ENCODE measurements at regions not wholly inside any gene's neighbourhood (a gene's known extent, or its start where the extent isn't known, plus 50 kb on each side); places are given as distances from the start of the nearest gene placed in this dataset.

DNA sequence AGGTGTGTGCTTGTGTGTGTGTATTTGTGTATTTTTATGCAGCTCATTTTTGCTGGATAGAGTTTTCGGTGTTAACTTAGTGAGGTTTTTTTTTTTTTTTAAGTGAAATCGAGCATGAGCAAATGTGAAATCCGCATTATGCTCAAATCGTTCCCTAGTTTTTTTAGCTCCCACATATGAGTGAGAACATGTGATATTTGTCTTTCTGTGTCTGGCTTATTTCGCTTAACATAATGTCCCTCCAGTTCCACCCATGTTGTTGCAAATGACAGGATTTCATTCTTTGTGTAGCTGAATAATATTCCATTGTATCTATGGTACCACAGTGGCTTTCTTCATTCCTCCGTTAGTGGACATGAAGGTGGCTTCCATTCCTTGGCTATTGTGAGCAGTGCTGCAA, 1103.3 kb upstream of the EEF2KMT start:
- DNase-seq (ENCODE audit: low read depth, low spot score) = no peak
- H3K27ac ChIP-seq = no peak overlapping the region

DNA sequence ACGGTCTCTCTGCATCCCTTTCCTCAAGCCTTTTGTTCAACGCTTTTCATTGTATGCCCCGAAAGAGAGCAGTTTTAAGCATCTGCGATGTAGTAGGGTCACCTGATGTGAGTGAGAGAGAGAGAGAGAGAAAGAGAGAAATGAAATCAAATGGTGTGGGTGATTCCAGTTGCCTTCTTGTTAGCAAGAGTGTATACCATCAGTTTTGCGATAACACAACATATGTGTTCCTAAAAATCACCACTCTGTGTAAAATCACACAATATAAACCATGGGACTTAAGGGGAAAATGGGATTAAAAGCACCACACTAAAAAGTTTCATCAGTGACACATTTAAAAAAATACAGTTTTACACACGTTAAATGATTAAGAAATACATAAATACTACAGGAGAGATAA, 1102.7 kb upstream of the EEF2KMT start:
- DNase-seq (ENCODE audit: low read depth, low spot score) = no peak
- no peak overlapping the region for H3K27ac ChIP-seq

DNA sequence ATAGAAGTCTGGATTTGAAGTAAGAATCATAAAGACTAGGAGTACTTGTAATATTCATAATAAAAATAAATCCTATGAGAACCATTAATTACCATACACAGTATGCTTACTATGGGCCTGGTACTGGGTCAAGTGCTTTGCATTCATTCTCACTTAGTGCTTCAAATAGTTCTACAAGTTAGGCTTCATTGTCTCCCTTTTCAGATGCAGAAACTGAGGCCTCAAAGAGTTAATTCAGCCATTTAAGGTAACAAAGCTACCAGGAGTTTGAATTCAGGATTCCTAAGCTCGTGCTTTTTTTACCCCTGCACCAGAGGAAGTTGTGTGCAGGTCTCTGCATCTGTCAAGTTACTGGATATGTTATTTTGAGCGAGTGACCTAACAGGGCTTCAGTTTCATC, 1098.4 kb upstream of the EEF2KMT start:
- no peak for DNase-seq (ENCODE audit: low read depth, low spot score)
- H3K27ac ChIP-seq = no peak overlapping the region

DNA sequence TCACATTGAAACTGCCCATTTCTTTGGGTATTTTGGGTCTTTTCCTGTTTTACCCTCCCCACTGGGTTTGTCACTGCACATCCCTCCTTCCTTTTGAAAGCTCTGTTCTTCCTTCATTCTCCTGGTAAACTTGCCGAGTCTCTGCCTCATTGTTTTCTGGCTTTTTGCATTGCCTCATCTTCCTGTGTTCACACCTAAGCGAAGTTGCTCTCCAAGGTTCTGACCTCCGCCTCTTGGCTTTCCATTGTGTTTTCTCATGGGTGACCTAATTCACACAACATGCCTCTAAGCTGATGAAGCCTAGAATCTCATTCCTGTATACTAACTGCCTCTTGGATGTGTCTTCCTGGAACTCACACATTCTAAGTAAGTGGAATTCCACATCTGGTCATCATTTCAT, 1096.1 kb upstream of the EEF2KMT start:
- DNase-seq (ENCODE audit: low read depth, low spot score) = no peak
- no peak overlapping the region for H3K27ac ChIP-seq

DNA sequence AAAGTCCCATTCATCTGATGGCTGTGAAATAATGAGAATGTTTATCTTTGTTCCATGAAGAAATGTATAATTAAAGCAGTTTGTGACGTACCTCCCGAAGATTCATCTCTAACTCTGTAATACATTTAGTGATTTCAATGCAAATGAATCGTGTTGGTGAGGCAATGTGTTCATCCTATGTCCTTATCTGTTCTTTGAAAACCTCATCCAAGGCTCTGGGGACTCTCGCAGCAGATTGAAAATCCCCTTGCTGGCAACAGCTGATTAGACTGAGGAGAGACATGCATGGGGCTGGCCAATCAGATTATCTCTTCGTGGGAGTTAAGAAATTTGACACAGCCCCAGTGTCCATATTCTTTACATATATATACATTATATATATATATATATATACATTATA, 1095.4 kb upstream of the EEF2KMT start:
- DNase-seq (ENCODE audit: low read depth, low spot score) = no peak

DNA sequence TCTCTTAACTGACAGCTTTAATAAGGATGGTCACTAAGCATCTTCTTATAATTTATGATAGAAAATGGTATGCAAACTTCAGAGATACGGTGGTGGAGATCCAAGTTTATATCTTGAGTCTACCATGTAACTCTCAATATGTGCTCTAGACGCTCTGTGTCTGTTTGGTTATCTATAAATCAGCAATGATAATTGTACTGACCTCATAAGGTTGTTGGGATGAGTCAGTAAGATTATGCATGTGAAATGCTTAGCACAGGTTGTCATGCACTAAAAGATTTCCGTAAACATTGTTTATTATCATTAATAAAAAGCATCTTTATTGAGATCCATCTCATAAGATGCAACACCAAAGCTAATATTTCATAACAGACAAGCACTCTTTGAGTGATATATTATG, 1094.9 kb upstream of the EEF2KMT start:
- no peak overlapping the region for H3K27ac ChIP-seq
- no peak for DNase-seq (ENCODE audit: low read depth, low spot score)

More for the DNA sequence above, 1095.4 kb upstream of the EEF2KMT start:
- H3K27ac ChIP-seq = no peak overlapping the region

DNA sequence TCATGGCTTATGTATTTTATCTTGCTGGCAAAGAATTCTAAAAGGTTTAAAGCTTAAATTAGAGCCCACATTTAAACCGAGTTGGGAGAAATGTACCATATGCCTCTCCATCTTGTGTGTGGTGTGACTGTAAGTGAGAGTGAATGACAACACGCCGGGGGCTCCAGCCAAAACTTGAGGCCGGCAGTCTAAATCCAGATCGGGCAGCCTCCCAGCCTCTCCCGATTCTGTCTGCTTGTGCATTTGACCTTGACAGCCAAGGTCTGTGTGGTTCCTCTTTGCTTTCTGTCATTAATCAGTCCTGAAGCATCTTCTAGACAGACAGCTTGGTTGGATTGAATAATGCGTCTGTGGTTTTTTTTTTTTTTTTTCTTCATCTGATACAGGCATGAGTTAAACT, 1093.2 kb upstream of the EEF2KMT start:
- no peak overlapping the region for H3K27ac ChIP-seq
- DNase-seq (ENCODE audit: low read depth, low spot score) = no peak

DNA sequence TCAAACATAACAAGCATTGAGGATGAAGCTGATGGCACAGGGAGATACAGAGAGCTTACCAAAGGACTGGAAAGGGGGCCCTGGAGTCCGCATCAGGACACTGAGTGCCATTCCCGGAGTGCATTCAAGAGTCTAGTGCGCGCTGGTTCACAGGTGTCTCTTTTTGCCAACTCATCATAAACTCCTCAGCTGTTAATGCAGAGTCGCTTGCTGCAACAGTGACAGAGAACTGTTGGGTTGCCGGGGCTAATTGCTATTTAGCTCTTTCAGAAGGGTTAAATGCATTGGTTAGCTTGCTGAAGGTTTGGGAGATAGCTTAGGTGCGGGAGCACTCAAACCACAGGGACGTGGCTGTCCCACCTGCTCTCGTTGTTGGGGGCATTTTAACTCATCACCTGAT, 1091.6 kb upstream of the EEF2KMT start:
- no peak overlapping the region for H3K27ac ChIP-seq
- no peak for DNase-seq (ENCODE audit: low read depth, low spot score)

DNA sequence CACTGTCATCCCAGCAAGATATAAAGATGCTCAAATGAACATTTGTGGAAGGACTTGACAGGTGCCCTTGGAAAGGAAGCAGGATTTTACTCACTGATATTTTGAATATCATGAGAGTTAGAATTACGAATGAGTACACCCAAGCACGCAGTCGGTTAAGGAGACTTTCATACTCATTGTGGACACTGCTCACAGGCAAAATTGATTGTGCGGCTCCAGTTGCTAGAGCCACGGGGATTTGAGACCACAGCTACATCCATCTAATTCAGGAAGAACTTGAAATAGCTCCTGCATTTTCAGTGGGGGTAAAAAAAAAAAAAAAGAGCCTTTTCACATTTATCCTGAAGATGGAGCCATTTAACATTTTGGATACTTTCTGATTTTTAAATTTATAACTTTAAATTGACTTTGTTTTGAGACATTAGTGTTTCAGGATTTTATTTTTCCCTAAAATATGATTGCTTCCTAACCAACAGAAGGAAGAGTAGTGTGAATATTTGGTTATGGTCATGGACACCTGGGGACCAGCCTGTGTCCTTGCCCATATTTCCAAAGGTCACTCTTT, 1080.1 kb upstream of the EEF2KMT start:
- no peak overlapping the region for H3K27ac ChIP-seq
- DNase-seq (ENCODE audit: low read depth, low spot score) = no peak

DNA sequence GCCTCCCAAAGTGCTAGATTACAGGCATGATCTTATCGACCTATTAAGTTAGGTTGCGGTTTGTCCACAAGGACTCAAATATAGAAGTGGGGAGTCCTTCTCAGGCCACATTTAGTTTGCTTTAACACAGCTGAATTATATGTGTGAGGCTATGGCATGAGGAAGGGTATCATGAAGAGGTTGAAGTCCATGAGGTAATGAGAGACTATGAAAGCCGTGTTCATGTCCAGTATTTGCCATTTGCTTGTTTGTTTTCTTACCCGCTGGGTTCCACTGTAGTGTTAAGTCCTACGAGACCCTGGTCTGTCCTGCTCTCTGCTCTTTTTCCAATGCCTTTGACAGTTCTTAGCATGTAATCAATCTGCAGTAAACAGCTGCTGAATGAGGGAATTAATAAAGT, 1072.4 kb upstream of the EEF2KMT start:
- no peak for DNase-seq (ENCODE audit: low read depth, low spot score)
- no peak overlapping the region for H3K27ac ChIP-seq

DNA sequence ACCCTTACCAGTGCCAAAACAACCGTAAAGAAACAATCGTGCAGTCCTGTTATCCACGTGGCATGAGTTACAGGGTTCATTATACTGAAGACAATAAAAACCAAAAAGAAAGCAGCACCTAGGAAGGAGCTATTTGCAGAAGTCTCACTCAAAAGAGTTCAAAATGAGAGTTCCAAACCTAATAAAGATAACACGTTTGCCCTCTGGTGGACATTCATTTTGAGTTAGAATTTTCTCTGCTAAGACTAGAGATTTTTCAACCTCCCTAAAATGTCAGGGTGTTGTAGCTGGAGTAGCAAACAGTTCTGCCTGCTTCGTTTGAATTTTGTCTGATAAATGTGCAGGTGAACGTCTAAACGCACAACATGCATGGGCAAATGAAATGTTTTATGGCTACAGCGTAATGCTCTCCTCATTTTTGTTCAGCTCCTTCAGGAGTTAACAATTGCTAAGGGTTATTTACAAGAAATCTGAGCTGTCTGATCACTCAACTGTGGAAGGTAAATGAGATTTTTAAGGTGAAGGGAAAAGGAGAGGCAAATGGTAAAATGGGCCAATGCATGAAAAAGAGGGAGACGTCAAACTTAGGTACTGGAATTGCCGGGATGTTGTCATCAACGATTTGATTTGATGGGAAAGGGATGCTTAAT, 1067.9 kb upstream of the EEF2KMT start:
- DNase-seq (ENCODE audit: low read depth, low spot score) = no peak
- H3K27ac ChIP-seq = no peak overlapping the region

DNA sequence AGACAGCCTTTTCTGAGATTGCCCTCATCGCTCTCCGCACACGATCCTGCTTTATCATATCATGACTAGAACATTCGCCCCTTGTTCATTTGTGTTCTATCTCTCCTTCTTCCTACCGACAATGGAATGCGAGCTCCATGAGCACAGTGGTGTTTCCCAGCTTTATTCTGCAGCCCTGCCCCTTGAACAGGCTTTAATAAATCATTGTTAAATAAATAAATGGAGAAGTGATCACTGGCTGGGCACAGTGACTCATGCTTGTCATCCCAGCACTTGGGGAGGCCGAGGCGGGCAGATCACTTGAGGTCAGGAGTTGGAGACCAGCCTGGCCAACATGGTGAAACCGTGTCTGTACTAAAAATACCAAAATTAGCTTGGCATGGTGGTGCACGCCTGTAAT, 1063.3 kb upstream of the EEF2KMT start:
- no peak overlapping the region for H3K27ac ChIP-seq
- DNase-seq (ENCODE audit: low read depth, low spot score) = no peak

DNA sequence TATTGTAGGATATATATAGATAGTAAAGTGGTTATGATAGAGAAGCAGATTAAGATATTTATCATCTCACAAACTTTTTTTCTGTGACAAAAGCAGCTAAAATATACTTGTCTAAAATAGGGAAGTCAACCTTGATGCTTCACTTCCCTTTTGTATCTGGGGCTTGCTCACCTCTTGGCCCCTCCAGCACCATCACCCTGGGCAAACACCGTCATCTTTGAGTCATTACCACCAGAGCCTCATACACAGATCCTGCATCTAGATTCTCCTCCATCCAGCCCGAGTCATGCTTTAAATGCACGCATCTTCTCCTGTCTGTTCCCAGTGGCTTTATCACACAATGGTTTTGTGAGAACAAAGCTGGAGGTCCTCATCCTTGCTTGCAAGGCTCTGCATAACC, 1062.7 kb upstream of the EEF2KMT start:
- DNase-seq (ENCODE audit: low read depth, low spot score) = no peak
- no peak overlapping the region for H3K27ac ChIP-seq

DNA sequence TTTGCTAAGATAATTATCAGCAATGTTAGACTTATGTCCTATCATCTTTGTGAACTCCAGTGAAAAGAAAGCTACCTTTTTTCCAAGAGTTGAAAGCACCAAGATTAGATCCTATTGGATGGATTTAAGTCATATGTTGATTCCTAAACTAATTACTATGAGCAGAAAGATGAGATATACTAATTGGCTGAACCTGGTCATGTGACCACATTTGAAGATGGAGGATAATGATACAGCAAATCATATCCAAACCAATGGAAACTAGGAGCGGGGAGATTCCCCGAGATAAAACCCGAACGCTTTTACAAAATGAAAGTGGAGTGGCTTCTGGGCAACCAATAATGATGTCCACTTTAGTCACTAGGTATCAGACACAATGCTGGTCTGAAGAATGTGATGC, 1060.2 kb upstream of the EEF2KMT start:
- H3K27ac ChIP-seq = no peak overlapping the region
- DNase-seq (ENCODE audit: low read depth, low spot score) = no peak

DNA sequence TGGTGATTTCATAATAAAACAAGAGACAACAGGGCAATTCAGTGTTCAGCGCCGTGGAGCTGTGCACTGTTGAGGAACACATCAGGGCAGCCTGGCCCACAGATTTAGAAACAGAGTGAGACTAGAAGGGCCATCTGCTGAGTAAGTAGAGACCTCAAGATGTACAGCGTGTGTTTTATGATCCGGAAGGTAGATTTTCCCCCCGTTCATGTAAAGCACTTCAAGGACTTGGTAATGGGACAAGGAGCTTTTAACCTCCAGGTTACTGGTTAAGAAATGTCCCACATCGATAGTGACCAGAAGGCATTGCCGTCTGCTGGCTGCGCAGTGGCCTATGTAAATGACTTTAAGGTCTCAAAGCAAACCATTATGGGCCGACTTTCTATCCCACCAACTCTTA, 1057.7 kb upstream of the EEF2KMT start:
- H3K27ac ChIP-seq = no peak overlapping the region
- DNase-seq (ENCODE audit: low read depth, low spot score) = no peak

DNA sequence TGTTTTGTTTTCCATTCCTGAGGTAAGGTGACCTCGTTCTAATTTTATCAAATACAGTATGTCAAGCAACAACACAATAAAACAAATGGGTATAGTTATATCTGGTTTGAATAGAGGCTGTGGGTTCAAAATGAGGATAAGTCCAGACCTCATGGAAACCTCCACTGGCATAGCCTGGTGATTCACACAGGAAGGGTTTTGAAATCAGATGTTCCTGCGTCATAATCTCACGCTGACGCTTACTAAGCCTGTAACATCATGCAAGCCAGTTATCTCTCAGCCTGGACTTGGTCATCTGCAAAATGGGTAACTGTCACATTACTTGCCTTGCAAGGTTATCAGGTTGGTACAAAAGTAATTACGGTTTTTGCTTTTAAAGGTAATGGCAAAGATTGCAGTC, 1056.3 kb upstream of the EEF2KMT start:
- no peak for DNase-seq (ENCODE audit: low read depth, low spot score)
- H3K27ac ChIP-seq = no peak overlapping the region

DNA sequence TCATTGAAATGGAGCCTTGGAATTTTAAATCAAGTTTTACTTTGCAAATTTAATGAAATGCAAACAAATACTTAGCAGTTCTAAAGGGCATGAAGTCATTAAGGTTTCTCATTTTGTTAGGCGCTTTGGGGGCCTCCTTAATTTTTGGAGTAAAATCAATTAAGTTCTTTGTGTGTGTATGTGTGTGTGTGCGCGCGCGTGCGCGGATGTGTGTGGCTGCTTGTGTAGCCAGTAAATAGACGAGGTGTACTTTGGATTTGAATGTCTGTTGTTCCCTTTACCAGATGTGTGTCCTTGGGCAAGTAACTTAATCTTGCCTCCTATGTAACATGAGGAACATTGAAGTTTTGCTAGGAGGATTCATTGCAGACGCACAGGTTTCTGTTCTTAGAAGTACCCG, 1051.4 kb upstream of the EEF2KMT start:
- no peak overlapping the region for H3K27ac ChIP-seq
- DNase-seq (ENCODE audit: low read depth, low spot score) = no peak

DNA sequence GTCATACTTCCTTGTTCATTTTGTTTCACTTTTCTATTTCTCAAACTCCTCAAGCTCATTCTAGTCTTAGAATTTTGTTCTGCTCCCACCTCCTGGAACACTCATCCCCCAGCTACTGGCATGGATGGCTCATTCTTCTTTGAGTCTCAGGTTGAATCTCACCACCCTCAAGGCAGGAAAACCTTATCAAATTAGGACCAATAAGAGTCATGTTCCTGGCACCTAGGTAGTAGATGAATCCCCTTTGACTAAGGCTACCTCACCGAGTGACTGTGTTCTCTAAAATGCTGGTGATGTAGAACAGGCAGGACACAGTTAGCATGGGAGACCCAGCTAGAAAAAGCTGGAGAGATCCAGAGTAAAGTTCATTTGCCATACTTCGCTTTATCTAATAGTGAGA, 1050.8 kb upstream of the EEF2KMT start:
- no peak for DNase-seq (ENCODE audit: low read depth, low spot score)
- no peak overlapping the region for H3K27ac ChIP-seq

DNA sequence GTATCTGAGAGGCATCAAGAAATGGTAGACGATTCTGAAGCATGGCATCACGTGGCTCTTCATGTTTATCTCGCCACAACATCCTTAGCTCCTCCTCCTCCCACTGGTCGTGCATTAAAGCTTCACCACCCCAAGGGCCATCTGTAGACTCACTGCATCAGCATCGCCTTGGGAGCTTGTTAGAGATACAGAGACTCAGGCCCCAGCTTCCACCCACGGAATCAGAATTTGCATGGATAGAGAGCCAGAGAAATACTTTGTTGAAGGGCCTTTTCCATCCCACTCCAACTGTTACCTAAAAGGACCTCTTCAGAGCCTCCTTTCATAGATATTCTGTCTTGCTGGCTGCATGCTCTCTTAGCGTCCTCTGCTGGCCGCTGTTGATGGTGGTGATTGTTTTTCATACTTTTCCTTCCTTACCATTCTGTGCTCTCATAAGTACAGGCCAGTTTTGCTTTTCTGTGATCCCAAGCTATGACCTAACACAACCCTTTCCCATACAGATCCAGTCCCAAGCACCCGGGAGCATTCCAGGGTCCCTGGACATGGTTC, 1049.4 kb upstream of the EEF2KMT start:
- DNase-seq (ENCODE audit: low read depth, low spot score) = no peak
- H3K27ac ChIP-seq = no peak overlapping the region

DNA sequence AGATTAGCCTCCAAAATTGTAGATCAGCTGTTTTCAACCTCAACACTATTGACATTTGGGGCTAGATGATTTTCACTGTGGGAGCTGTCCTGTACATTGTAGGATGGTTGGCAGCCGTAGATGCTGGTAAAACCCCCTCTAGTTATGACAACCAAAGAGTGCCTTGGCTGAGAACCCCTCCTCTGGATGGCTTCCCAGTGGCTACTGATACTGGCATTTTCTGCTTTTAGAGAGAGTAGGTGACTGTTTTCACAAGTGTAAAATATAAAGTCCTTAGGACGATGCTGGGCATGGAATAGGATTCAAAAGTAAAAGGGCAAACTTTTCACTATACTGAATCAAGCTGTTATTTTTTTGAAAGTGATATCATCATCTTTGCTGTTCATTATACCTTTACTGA, 1048.8 kb upstream of the EEF2KMT start:
- DNase-seq (ENCODE audit: low read depth, low spot score) = no peak
- H3K27ac ChIP-seq = no peak overlapping the region

DNA sequence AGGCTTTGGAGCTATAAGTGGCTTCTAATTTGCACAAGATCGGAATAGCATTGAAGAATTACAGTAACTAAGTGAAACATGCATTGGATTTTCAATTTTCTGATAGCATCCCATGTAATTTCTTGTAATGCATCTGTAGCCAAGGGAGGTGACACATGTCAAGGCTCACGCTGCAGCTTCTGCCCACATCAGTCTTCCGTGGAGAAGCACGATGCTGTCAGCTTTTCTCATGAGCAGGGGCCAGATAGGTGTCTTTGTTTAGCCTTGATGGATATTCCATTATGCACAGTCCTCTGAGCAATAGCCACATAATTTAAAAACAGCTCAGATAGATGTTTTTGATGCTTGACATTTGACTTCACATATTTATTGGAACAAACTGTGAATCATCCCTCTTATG, 1046.9 kb upstream of the EEF2KMT start:
- no peak overlapping the region for H3K27ac ChIP-seq
- no peak for DNase-seq (ENCODE audit: low read depth, low spot score)

DNA sequence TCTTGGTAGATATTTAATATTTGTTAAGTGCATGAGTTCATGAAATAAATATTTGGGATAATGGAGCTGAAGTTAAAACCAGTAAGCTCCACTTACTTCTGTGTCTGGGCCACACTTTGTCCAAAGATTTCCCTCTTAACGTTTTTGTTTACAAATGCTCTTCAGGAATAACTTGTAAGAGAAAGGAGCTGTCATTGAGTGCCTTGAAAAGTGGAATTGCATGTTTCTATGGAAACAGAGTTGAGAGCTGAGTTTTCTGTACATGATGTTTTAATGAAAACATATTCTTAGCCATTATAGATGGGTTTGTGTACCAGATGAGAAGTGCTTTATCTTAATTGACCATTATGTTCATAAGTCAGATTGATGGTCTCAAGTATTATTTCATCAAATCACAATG, 1045.4 kb upstream of the EEF2KMT start:
- H3K27ac ChIP-seq = no peak overlapping the region
- DNase-seq (ENCODE audit: low read depth, low spot score) = no peak
